ENCODE measurements at regions not wholly inside any gene's neighbourhood (a gene's known extent, or its start where the extent isn't known, plus 50 kb on each side); places are given as distances from the start of the nearest gene placed in this dataset.

- Mint-ChIP-seq H3K27ac (no peak overlapping the region), H3K4me1 (no peaks in the 10 kb centered on the region), H3K9me3 (peaks cover 6% of the 10 kb centered on the region), H3K27me3 (ENCODE audit: low read depth) (no peaks in the 10 kb centered on the region), H3K36me3 (peaks cover 3% of the 10 kb centered on the region; the same call in 1 of the 2 replicates), H3K4me3 (no peak overlapping the region)
- ATAC-seq, result no peak
- POLR2A ChIA-PET, result interaction anchor here (0.6 kb wide), 1 partner anchor 164 kb away, joined by 3 read pairs; no protein-coding TSS in a partner anchor
- DNase-seq (ENCODE audit: low spot score), result no peak
- CTCF ChIA-PET, result no interaction called here
- TF ChIP-seq ZNF396 (CRISPR knock-in tag; IDR thresholded peaks at IDR 0.05; ENCODE audit: borderline replicate concordance) (no peak), MYBL2 (CRISPR knock-in tag; IDR thresholded peaks at IDR 0.05) (no peak), KAT7 (CRISPR knock-in tag; IDR thresholded peaks at IDR 0.05; ENCODE audit: borderline replicate concordance) (no peak), FOXP4 (CRISPR knock-in tag; IDR thresholded peaks at IDR 0.05) (no peak), ZNF671 (CRISPR knock-in tag; IDR thresholded peaks at IDR 0.05) (no peak), TP53 (CRISPR knock-in tag; IDR thresholded peaks at IDR 0.05) (no peak)
- TF ChIP-seq, protein P1, sequence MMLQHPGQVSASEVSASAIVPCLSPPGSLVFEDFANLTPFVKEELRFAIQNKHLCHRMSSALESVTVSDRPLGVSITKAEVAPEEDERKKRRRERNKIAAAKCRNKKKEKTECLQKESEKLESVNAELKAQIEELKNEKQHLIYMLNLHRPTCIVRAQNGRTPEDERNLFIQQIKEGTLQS (CRISPR knock-in tag; conservative IDR thresholded peaks at IDR 0.05), result no peak
- TF ChIP-seq, protein P2, sequence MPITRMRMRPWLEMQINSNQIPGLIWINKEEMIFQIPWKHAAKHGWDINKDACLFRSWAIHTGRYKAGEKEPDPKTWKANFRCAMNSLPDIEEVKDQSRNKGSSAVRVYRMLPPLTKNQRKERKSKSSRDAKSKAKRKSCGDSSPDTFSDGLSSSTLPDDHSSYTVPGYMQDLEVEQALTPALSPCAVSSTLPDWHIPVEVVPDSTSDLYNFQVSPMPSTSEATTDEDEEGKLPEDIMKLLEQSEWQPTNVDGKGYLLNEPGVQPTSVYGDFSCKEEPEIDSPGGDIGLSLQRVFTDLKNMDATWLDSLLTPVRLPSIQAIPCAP (CRISPR knock-in tag; IDR thresholded peaks at IDR 0.05), result no peak
Observed at GRCh38 chr13:80009760-80010159, 331.2 kb downstream of the SPRY2 start.

DNA sequence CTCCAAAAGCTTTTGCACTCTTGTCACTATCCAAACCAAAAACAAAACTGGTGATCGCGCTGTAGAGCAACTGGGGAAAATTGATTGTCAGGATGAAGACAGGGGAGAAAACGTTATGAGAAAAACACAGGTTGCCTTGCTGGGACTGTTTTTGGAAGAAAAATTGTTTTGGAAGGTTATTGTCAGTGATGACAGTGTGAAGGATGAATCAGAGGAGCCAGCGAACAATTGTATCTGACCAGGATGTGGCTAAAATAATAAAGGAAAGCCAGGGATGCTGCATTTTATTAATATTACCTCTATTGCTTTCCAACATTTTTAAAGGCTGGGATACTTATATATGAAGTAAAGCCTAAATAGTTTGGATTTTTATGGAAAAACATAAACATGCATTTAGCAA is 334.0 kb downstream of the SPRY2 start:
- Mint-ChIP-seq H3K9me3 (peaks cover 4% of the 10 kb centered on the region), H3K4me1 (no peaks in the 10 kb centered on the region), H3K4me3 (no peak overlapping the region), H3K36me3 (peaks cover 3% of the 10 kb centered on the region; the same call in 1 of the 2 replicates), H3K27me3 (ENCODE audit: low read depth) (no peaks in the 10 kb centered on the region), H3K27ac (no peak overlapping the region)
- TF ChIP-seq JAZF1 (CRISPR knock-in tag; IDR thresholded peaks at IDR 0.05) (no peak), FOXP4 (CRISPR knock-in tag; IDR thresholded peaks at IDR 0.05) (no peak), NR2C2 (CRISPR knock-in tag; IDR thresholded peaks at IDR 0.05) (no peak), TCF7 (CRISPR knock-in tag; IDR thresholded peaks at IDR 0.05; ENCODE audit: low read depth) (no peak), EMX1 (CRISPR knock-in tag; IDR thresholded peaks at IDR 0.05) (no peak), CREM (CRISPR knock-in tag; IDR thresholded peaks at IDR 0.05) (no peak), HMGA2 (CRISPR knock-in tag; IDR thresholded peaks at IDR 0.05) (no peak), USF1 (CRISPR knock-in tag; IDR thresholded peaks at IDR 0.05) (no peak), IRF2 (CRISPR knock-in tag; IDR thresholded peaks at IDR 0.05; ENCODE audit: borderline replicate concordance, low read depth) (no peak)
- TF ChIP-seq, protein P3, sequence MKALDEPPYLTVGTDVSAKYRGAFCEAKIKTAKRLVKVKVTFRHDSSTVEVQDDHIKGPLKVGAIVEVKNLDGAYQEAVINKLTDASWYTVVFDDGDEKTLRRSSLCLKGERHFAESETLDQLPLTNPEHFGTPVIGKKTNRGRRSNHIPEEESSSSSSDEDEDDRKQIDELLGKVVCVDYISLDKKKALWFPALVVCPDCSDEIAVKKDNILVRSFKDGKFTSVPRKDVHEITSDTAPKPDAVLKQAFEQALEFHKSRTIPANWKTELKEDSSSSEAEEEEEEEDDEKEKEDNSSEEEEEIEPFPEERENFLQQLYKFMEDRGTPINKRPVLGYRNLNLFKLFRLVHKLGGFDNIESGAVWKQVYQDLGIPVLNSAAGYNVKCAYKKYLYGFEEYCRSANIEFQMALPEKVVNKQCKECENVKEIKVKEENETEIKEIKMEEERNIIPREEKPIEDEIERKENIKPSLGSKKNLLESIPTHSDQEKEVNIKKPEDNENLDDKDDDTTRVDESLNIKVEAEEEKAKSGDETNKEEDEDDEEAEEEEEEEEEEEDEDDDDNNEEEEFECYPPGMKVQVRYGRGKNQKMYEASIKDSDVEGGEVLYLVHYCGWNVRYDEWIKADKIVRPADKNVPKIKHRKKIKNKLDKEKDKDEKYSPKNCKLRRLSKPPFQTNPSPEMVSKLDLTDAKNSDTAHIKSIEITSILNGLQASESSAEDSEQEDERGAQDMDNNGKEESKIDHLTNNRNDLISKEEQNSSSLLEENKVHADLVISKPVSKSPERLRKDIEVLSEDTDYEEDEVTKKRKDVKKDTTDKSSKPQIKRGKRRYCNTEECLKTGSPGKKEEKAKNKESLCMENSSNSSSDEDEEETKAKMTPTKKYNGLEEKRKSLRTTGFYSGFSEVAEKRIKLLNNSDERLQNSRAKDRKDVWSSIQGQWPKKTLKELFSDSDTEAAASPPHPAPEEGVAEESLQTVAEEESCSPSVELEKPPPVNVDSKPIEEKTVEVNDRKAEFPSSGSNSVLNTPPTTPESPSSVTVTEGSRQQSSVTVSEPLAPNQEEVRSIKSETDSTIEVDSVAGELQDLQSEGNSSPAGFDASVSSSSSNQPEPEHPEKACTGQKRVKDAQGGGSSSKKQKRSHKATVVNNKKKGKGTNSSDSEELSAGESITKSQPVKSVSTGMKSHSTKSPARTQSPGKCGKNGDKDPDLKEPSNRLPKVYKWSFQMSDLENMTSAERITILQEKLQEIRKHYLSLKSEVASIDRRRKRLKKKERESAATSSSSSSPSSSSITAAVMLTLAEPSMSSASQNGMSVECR (CRISPR knock-in tag; IDR thresholded peaks at IDR 0.05; ENCODE audit: borderline replicate concordance), result no peak
- TF ChIP-seq, protein P4, sequence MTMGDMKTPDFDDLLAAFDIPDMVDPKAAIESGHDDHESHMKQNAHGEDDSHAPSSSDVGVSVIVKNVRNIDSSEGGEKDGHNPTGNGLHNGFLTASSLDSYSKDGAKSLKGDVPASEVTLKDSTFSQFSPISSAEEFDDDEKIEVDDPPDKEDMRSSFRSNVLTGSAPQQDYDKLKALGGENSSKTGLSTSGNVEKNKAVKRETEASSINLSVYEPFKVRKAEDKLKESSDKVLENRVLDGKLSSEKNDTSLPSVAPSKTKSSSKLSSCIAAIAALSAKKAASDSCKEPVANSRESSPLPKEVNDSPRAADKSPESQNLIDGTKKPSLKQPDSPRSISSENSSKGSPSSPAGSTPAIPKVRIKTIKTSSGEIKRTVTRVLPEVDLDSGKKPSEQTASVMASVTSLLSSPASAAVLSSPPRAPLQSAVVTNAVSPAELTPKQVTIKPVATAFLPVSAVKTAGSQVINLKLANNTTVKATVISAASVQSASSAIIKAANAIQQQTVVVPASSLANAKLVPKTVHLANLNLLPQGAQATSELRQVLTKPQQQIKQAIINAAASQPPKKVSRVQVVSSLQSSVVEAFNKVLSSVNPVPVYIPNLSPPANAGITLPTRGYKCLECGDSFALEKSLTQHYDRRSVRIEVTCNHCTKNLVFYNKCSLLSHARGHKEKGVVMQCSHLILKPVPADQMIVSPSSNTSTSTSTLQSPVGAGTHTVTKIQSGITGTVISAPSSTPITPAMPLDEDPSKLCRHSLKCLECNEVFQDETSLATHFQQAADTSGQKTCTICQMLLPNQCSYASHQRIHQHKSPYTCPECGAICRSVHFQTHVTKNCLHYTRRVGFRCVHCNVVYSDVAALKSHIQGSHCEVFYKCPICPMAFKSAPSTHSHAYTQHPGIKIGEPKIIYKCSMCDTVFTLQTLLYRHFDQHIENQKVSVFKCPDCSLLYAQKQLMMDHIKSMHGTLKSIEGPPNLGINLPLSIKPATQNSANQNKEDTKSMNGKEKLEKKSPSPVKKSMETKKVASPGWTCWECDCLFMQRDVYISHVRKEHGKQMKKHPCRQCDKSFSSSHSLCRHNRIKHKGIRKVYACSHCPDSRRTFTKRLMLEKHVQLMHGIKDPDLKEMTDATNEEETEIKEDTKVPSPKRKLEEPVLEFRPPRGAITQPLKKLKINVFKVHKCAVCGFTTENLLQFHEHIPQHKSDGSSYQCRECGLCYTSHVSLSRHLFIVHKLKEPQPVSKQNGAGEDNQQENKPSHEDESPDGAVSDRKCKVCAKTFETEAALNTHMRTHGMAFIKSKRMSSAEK (CRISPR knock-in tag; IDR thresholded peaks at IDR 0.05; ENCODE audit: borderline replicate concordance), result no peak
- DNase-seq (ENCODE audit: low spot score) (no peak), ATAC-seq (no peak)
- CTCF ChIA-PET, result no interaction called here
- POLR2A ChIA-PET, result no interaction called here
